ENCODE measurements at regions not wholly inside any gene's neighbourhood (a gene's known extent, or its start where the extent isn't known, plus 50 kb on each side); places are given as distances from the start of the nearest gene placed in this dataset.

DNA sequence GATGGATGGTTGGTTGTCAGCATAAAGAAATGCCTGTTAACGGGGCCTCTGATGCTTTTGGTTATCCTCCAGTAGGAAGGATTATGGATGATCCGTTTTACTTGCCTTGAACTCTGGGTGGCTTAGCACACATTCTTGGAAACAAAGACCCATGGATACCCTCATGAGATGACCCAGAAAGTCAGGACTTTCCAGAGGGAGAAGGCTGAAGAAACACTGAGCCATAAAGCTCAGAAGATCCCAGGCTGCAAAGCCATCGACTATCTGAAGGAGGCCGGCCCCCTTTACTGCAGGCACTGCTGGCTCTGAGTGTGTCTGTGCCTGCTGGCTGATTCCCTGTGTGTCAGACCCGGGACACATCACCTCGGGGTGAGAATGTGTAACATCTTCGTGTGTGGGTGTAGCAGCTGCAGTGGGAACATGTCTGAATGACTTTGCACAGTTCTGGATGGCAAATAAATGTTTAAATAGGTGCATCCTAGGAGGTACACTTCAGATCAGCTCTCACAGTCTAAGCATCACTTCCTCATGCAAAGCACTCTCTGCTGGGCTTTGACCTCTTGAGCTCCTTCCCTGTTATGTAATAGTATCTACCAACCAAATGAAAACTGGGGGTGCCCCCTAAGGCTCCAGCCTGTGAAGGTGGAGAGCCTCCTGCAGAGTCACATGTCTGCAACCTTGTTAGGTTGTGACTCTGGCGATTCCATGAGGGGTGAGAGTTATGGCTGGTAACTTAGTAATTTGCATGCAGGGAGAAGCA lies 1084.9 kb downstream of the TBC1D22A start:
- Histone ChIP-seq H3K4me3 (no peak overlapping the region), H3K27ac (no peak overlapping the region)
- no peak for TF ChIP-seq CTCF (IDR thresholded peaks at IDR 0.05)
- no peak for DNase-seq (ENCODE audit: low spot score)

DNA sequence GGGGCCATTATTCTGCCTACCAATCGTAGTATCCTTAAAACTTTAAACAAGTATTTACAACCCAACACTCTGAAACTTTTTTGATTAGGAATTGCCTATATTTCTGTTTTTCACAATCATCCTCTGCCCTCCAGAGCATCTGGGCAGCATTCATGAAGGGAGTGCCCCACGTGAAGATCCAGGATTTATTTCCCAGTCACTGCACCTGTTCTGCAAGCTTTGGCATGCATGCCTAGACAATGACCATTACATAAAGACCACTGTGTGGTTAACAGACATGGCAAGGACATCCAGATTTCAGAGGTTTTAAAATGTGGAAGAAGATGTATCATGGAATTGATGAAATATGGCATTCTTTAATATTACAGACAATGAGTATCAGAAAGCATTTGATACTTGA lies 1083.8 kb downstream of the TBC1D22A start:
- no peak for DNase-seq (ENCODE audit: low spot score)
- no peak for TF ChIP-seq CTCF (IDR thresholded peaks at IDR 0.05)
- H3K4me3 ChIP-seq = no peak overlapping the region
- no peak overlapping the region for H3K27ac ChIP-seq

DNA sequence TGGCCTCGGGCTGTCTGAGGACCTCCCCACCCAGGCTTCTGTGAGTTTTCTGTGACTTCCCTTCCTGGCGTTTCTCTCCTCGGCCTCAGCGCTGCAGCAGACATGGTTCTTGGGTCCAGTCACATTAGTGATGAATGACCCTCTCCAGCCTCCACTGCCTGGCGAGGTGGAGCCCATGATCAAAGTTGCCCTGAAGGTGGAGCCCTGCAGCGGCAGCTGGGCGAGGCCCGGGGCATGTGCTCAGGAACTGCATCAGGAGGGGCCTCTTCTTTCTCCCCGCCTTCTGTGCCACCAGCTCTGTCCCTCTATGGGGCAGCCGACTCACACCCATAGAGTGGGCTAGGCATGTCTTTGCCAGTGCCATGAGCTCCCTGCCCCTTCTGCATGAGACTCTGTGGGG lies 1079.7 kb downstream of the TBC1D22A start:
- no peak for TF ChIP-seq CTCF (IDR thresholded peaks at IDR 0.05)
- Histone ChIP-seq H3K27ac (no peak overlapping the region), H3K4me3 (no peak overlapping the region)
- no peak for DNase-seq (ENCODE audit: low spot score)

GRCh38 chr22:47841156-47841555 lies 1078.7 kb downstream of the TBC1D22A start:
- H3K4me3 ChIP-seq = no peak overlapping the region
- DNase-seq (ENCODE audit: low spot score) = no peak
- no peak overlapping the region for H3K27ac ChIP-seq
- no peak for TF ChIP-seq CTCF (IDR thresholded peaks at IDR 0.05)

DNA sequence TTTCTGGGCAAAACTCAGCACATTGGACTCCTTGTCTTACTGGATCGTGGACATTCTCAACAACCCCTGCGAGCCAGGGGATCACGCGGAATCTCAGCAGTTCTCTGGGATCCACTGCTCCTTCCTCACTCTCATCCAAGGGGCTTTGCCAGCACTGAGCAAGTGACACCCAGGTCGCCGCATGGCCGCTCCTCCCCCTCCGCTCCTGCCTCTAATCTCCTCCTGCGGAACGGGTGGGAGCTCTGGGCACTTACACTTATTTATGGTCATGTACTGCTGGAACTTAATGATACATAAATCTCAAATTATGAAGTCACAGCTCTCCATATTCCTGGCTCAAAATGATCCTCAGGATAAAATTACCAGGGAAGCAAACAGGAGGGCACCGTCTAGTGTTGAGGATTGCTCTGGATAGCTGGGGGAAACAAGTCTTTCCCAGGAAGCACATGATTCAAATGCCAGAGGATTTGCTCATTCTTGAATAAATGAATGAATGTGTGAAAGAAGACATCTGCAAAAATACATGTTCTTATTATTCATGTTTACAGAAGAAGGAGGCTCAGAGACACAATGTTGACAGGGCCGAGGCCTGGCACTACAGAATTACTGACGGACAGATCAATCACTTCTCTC lies 1077.3 kb downstream of the TBC1D22A start:
- Histone ChIP-seq H3K4me3 (no peak overlapping the region), H3K27ac (no peak overlapping the region)
- no peak for TF ChIP-seq CTCF (IDR thresholded peaks at IDR 0.05)
- no peak for DNase-seq (ENCODE audit: low spot score)

- H3K4me3 ChIP-seq = no peak overlapping the region
- no peak for TF ChIP-seq CTCF (IDR thresholded peaks at IDR 0.05)
- no peak overlapping the region for H3K27ac ChIP-seq
- DNase-seq (ENCODE audit: low spot score) = peak; percentile 28
Measured at GRCh38 chr22:47837703-47838102, 1075.3 kb downstream of the TBC1D22A start.

GRCh38 chr22:47836957-47837356 lies 1074.5 kb downstream of the TBC1D22A start:
- Histone ChIP-seq H3K4me3 (no peak overlapping the region), H3K27ac (no peak overlapping the region)
- DNase-seq (ENCODE audit: low spot score) = peak; percentile 47
- TF ChIP-seq CTCF (IDR thresholded peaks at IDR 0.05) = no peak
